Thyroid gland (tissue), 4 donors: ENCODE measurements at regions not wholly inside any gene's neighbourhood (a gene's known extent, or its start where the extent isn't known, plus 50 kb on each side); places are given as distances from the start of the nearest gene placed in this dataset.

Source experiments
- DNase-seq, 2 donors: peaks; one replicate each; pipeline ENCODE4 v3.0.0-alpha.2; 2019
- H3K27ac ChIP-seq, 3 donors: fragments of 200-600 bp; sonication (generic); 1 replicate in 2 of 3; 2 replicates in 1 of 3; pipeline ENCODE4 v1.5.1; 2016 to 2019; ENCODE audit warnings: mild to moderate bottlenecking in 1 of 3, moderate library complexity in 1 of 3
- H3K27me3 ChIP-seq: fragments of 200-600 bp; sonication (generic); one replicate; pipeline ENCODE4 v1.5.1; 2019
- H3K36me3 ChIP-seq, 2 donors: fragments of 200-600 bp; sonication (generic); one replicate each; pipeline ENCODE4 v1.5.1; 2016 to 2019
- H3K4me1 ChIP-seq, 2 donors: fragments of 200-600 bp; sonication (generic); one replicate each; pipeline ENCODE4 v1.5.1; 2017 to 2019
- H3K4me3 ChIP-seq, 3 donors: fragments of 200-600 bp; sonication (generic); replicated peaks in 1 of 3; 1 replicate in 2 of 3; 2 replicates in 1 of 3; pipeline ENCODE4 v1.5.1; 2016; ENCODE audit warnings: mild to moderate bottlenecking in 1 of 3
- H3K9me3 ChIP-seq: fragments of 200-600 bp; sonication (generic); one replicate; pipeline ENCODE4 v1.5.1; 2017
- POLR2A ChIP-seq, 2 donors: fragments of 450-650 bp; IDR thresholded peaks; one replicate each; pipeline ENCODE4 v1.6.1; 2017; ENCODE audit warnings: antibody characterized with exemption in 2 of 2, mild to moderate bottlenecking in 2 of 2, moderate library complexity in 1 of 2
- WGBS, 2 donors: methylation state at CpG; one replicate each; pipeline ENCODE4 v1.1.5; 2017; 5-methylcytosine and 5-hydroxymethylcytosine counted together
- intact Hi-C: fragments of 100-400 bp; cut with DNase I; formaldehyde crosslinking; loops from one replicate; pipeline ENCODE4 v1.15.1; 2023
- TF ChIP-seq, protein P1 (sequence below), 6 experiments: fragments of 200-600 bp in 3 of 6; fragments of 450-650 bp in 3 of 6; sonication (generic) in 3 of 6; IDR thresholded peaks; one replicate each; pipeline ENCODE4 v1.5.1; 2016 to 2019; ENCODE audit warnings: antibody characterized with exemption in 6 of 6, mild to moderate bottlenecking in 2 of 6, inconsistent platforms in 1 of 6, moderate library complexity in 1 of 6

DNA sequence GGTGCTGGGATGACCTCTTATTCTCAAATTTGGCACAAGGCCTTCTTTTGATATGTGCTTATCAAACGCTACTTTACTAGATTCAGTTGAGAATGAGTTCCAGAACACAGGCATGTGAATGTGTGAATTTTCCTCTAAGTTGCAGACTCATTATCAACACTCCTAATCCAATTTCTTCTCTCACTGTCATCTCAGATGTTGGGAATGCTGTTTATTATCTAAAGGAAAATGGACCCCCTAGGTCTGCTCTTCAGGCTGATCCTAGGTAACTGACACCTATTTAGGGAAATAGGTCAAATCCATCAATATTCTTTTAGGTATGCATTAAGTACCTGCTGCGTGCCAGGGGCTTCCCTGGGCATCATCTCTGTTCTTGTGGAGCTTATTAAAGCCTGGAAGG is 215.0 kb upstream of the NOX3 start:
- Histone ChIP-seq H3K36me3 (no peaks in the 10 kb centered on the region), H3K4me1 (no peaks in the 10 kb centered on the region), H3K27ac (no peak overlapping the region), H3K9me3 (no peaks in the 10 kb centered on the region), H3K27me3 (no peaks in the 10 kb centered on the region), H3K4me3 (no peak overlapping the region)
- no peak for TF ChIP-seq POLR2A (IDR thresholded peaks at IDR 0.05)
- TF ChIP-seq, protein P1, sequence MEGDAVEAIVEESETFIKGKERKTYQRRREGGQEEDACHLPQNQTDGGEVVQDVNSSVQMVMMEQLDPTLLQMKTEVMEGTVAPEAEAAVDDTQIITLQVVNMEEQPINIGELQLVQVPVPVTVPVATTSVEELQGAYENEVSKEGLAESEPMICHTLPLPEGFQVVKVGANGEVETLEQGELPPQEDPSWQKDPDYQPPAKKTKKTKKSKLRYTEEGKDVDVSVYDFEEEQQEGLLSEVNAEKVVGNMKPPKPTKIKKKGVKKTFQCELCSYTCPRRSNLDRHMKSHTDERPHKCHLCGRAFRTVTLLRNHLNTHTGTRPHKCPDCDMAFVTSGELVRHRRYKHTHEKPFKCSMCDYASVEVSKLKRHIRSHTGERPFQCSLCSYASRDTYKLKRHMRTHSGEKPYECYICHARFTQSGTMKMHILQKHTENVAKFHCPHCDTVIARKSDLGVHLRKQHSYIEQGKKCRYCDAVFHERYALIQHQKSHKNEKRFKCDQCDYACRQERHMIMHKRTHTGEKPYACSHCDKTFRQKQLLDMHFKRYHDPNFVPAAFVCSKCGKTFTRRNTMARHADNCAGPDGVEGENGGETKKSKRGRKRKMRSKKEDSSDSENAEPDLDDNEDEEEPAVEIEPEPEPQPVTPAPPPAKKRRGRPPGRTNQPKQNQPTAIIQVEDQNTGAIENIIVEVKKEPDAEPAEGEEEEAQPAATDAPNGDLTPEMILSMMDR (IDR thresholded peaks at IDR 0.05), result no peak
- 88 to 96% methylated on average over 2 of the region's 2 CpGs for WGBS, 2 donors
- intact Hi-C loops, result no loop called here
- no peak for DNase-seq

DNA sequence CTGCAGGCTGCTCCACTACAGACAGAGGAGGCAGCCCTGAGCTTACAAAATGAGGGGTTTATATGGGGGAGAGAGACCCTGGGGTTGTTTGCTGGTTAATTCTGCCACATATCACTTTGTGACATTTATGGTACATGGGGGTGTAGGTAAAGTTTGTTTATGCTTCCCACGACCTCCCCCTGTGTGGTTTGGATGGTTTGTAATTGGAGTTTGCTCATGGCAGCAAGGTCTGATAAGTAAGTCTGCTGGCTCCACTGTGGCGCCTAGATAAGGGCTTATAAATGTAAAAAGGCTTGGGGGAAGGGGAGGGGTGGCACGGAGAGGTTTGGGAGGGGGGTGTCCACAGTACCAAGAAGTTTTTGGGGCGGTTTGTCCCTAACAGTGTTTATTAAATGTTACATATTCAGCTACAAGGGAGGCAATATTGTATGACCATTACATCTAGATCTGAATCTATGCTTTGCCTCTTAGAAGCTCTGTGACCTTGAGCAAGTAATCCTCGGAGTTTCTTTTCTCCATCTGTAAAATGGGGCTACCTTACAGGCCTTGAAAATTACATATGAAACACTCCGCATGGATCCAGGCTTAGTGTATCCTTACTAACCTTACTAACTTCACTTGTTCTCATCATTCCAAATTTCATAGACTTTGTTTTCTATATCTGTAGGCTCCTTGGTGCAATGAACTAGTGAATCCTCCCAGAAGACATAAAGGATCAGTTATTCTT is 204.8 kb upstream of the NOX3 start:
- Histone ChIP-seq H3K27ac (no peak overlapping the region), H3K4me3 (no peak overlapping the region), H3K27me3 (no peaks in the 10 kb centered on the region), H3K9me3 (no peaks in the 10 kb centered on the region), H3K4me1 (no peaks in the 10 kb centered on the region), H3K36me3 (no peaks in the 10 kb centered on the region)
- TF ChIP-seq, protein P1 (IDR thresholded peaks at IDR 0.05), result no peak
- no peak for TF ChIP-seq POLR2A (IDR thresholded peaks at IDR 0.05)
- DNase-seq, result no peak
- 71 to 75% methylated on average over 6 of the region's 6 CpGs for WGBS, 2 donors
- intact Hi-C loops, result no loop called here

DNA sequence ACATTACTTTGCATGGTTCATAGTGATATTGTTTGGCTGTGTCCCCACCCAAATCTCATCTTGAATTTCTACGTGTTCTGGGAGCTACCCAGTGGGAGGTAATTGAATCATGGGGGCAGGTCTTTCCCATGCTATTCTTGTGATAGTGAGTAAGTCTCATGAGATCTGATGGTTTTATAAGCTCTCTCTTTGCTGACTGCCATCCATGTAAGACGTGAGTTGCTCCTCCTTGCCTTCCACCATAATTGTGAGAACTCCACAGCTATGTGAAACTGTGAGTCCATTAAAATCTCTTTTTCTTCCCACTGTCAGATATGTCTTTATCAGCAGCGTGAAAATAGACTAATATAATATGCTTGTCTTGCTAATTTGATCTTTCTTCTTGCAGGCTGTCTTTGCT is 200.4 kb upstream of the NOX3 start:
- H3K27me3 ChIP-seq, result no peaks in the 10 kb centered on the region
- DNase-seq, result no peak
- TF ChIP-seq, protein P1 (IDR thresholded peaks at IDR 0.05), result no peak
- no peak for TF ChIP-seq POLR2A (IDR thresholded peaks at IDR 0.05)
- no peak overlapping the region for H3K27ac ChIP-seq
- H3K36me3 ChIP-seq, result no peaks in the 10 kb centered on the region
- WGBS, 2 donors, result 88 to 92% methylated on average over 3 of the region's 3 CpGs
- H3K9me3 ChIP-seq, result no peaks in the 10 kb centered on the region
- intact Hi-C loops, result no loop called here
- H3K4me1 ChIP-seq, result no peaks in the 10 kb centered on the region
- H3K4me3 ChIP-seq, result no peak overlapping the region

DNA sequence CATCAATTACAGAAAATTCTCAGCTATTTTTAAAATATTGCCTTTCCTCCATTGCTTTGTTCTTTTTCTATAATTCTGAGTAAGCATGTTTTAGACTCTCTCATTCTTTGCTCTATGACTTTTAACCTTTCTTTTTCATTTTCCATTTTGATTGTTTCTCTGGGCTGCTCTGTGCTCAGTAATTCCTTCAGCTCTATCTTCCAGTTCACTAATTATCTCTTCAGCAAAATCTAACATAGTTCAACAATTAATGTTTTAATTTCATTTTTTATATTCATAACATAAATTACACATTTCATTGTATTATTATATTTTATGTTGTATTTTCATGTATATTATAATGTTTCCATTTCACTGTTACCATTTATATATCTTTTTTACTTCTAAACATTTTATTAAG is 198.8 kb upstream of the NOX3 start:
- Histone ChIP-seq H3K27ac (no peak overlapping the region), H3K36me3 (no peaks in the 10 kb centered on the region), H3K27me3 (no peaks in the 10 kb centered on the region), H3K4me1 (no peaks in the 10 kb centered on the region), H3K4me3 (no peak overlapping the region), H3K9me3 (no peaks in the 10 kb centered on the region)
- intact Hi-C loops, result no loop called here
- DNase-seq, result no peak
- no peak for TF ChIP-seq POLR2A (IDR thresholded peaks at IDR 0.05)
- TF ChIP-seq, protein P1 (IDR thresholded peaks at IDR 0.05), result no peak

DNA sequence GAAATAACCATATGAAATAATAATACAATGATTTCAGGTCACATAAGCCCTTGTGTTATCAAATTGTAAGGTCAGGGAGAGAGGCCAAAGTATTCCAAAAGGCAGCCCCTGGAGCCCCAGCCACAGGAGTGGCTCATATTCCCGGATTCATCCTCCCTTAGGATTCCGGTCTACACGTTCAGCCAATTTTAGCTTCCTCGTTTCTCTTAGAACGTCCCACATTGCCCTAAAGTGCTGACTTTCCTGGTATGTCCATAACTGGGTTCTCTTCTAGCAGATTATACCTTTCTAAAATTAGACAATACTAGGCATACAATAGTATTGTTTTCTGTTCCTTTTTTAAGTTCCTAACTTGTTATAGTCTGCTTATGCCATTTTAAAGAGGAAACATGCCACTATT is 192.7 kb upstream of the NOX3 start:
- Histone ChIP-seq H3K4me1 (no peaks in the 10 kb centered on the region), H3K4me3 (no peak overlapping the region), H3K9me3 (no peaks in the 10 kb centered on the region), H3K27ac (no peak overlapping the region), H3K27me3 (no peaks in the 10 kb centered on the region), H3K36me3 (no peaks in the 10 kb centered on the region)
- 54 to 72% methylated on average over 5 of the region's 5 CpGs for WGBS, 2 donors
- intact Hi-C loops, result no loop called here
- no peak for TF ChIP-seq POLR2A (IDR thresholded peaks at IDR 0.05)
- TF ChIP-seq, protein P1 (IDR thresholded peaks at IDR 0.05), result no peak
- DNase-seq, result no peak
